Left lung (tissue), 4 donors: ENCODE measurements at regions not wholly inside any gene's neighbourhood (a gene's known extent, or its start where the extent isn't known, plus 50 kb on each side); places are given as distances from the start of the nearest gene placed in this dataset.
"Not testable (repeated sequence)": the region's sequence is repeated elsewhere in the genome, so short reads cannot be mapped to it uniquely, and the experiment has no call there.

Experiments
- ATAC-seq: fragments of 200-7000 bp; cut with Tn5 transposase; one replicate; pipeline ENCODE4 v1.9.1; 2020; ENCODE audit warnings: moderate library complexity
- DNase-seq, 4 donors: peaks; one replicate each; pipeline ENCODE4 v3.0.0-alpha.2; 2013 to 2020
- H3K27ac ChIP-seq, 2 donors: fragments of 200-600 bp; sonication (generic) in 1 of 2; one replicate each; pipeline versions ENCODE4 v1.5.0 to v1.8.0; 2020 to 2021
- H3K27me3 ChIP-seq, 2 donors: fragments of 200-600 bp; sonication (generic) in 1 of 2; one replicate each; pipeline versions ENCODE4 v1.5.0 to v1.8.0; 2020 to 2021
- H3K36me3 ChIP-seq, 2 donors: fragments of 200-600 bp; sonication (generic) in 1 of 2; one replicate each; pipeline versions ENCODE4 v1.5.0 to v1.8.0; 2020 to 2021
- H3K4me1 ChIP-seq, 2 donors: fragments of 200-600 bp; one replicate each; pipeline ENCODE4 v1.8.0; 2021
- H3K4me3 ChIP-seq, 2 donors: fragments of 200-600 bp; sonication (generic) in 1 of 2; one replicate each; pipeline versions ENCODE4 v1.5.0 to v1.8.0; 2020 to 2021; ENCODE audit warnings: mild to moderate bottlenecking in 1 of 2
- H3K9me3 ChIP-seq, 2 donors: fragments of 200-600 bp; sonication (generic) in 1 of 2; one replicate each; pipeline versions ENCODE4 v1.5.0 to v1.8.0; 2020 to 2021
- intact Hi-C, 2 donors: fragments of 100-400 bp; cut with DNase I; formaldehyde crosslinking; loops; one replicate each; pipeline versions ENCODE4 v1.11.2 to v1.14.2; 2022
- TF ChIP-seq, protein P1 (sequence below), 2 donors: fragments of 200-600 bp; sonication (generic) in 1 of 2; IDR thresholded peaks; one replicate each; pipeline versions ENCODE4 v1.5.0 to v1.8.0; 2021; ENCODE audit warnings: antibody characterized with exemption in 2 of 2
- donor health status: DM: no; HTN: yes; CAD: no.
- donor health status: DM: no; HTN: no; CAD: no.

DNA sequence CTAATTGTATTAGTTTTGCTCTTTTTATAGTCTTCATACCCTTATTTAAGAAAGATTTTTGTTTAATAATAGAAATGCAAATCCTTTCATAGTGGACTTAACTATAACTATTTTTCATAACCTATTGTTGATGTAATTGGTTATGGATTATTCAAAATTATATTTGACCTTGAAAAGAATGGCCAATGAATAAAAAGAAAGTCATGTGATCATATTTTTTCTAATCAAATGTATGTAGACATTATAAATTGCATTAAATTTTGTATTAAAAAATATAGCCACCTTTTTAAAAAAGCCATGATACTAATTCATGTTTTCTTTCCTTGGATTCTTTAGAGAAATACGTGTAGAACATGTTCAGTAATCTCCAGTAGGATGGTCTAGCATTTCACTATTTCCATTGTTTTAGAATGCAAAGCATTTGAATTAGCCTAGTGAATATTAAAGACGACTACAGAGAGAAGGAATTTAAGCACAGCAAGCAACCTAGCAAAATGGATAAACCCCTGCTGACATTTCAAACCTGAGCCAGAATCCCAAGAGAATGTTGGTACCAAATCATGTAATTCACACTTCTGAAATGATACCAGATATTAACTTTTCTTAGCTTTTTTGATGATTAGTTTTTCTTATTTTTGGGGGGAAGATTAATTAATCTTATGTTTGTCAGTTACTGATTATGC, 1297.4 kb upstream of the MIR17HG start:
- DNase-seq = no peak
- TF ChIP-seq, protein P1, sequence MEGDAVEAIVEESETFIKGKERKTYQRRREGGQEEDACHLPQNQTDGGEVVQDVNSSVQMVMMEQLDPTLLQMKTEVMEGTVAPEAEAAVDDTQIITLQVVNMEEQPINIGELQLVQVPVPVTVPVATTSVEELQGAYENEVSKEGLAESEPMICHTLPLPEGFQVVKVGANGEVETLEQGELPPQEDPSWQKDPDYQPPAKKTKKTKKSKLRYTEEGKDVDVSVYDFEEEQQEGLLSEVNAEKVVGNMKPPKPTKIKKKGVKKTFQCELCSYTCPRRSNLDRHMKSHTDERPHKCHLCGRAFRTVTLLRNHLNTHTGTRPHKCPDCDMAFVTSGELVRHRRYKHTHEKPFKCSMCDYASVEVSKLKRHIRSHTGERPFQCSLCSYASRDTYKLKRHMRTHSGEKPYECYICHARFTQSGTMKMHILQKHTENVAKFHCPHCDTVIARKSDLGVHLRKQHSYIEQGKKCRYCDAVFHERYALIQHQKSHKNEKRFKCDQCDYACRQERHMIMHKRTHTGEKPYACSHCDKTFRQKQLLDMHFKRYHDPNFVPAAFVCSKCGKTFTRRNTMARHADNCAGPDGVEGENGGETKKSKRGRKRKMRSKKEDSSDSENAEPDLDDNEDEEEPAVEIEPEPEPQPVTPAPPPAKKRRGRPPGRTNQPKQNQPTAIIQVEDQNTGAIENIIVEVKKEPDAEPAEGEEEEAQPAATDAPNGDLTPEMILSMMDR (IDR thresholded peaks at IDR 0.05) = no peak
- intact Hi-C loops = no loop called here

DNA sequence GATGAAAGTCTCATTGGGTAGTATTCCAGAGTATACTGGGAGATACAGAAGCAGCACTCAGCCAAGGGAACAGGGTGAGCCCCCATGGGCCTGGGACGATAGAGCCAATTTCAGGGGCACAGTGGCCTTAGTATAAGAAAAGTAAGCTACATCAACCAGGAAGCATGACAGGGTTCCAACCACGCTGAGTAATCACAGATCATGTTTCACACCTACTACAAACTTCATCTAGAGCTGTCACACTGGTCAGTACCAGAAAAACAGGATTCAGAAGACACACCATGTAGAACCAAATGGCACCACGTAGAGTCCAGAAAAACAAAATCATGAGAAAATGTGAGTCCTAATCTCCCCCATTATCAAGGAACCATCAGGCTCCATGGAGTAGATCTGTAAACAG, 1292.4 kb upstream of the MIR17HG start:
- Histone ChIP-seq H3K9me3 (no peaks in the 10 kb centered on the region), H3K4me3 (no peak overlapping the region), H3K27me3 (no peaks in the 10 kb centered on the region), H3K27ac (no peak overlapping the region), H3K4me1 (no peaks in the 10 kb centered on the region), H3K36me3 (no peaks in the 10 kb centered on the region)
- ATAC-seq = no peak
- intact Hi-C loops = no loop called here
- TF ChIP-seq, protein P1 (IDR thresholded peaks at IDR 0.05) = no peak
- peak in 1 of 4 donors; percentile 10 for DNase-seq

More for the DNA sequence above, 1297.4 kb upstream of the MIR17HG start:
- no peaks in the 10 kb centered on the region for H3K36me3 ChIP-seq
- no peak overlapping the region for H3K27ac ChIP-seq
- no peaks in the 10 kb centered on the region for H3K4me1 ChIP-seq
- no peak for ATAC-seq
- H3K9me3 ChIP-seq = peaks cover 0 to 12% of the 10 kb centered on the region in 2 donors
- no peaks in the 10 kb centered on the region for H3K27me3 ChIP-seq
- H3K4me3 ChIP-seq = no peak overlapping the region

DNA sequence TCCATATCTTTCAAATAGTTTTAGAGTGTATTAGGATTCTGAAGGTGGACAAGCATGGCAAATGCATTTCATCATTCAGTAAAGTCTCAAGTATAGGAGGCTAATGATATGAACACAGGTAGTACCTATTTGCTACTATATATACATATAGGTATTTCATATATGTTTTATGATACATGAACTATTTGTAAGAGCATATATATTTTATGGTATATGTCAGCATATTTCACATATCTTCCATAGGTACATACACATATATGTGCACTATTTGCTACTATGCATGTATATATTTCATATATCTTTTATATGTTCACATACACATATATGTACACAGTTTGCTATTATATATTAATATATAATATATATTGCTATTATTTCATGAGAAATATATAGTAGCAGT, 1291.7 kb upstream of the MIR17HG start:
- Histone ChIP-seq H3K27ac (no peak overlapping the region), H3K36me3 (no peaks in the 10 kb centered on the region), H3K27me3 (no peaks in the 10 kb centered on the region), H3K4me3 (no peak overlapping the region), H3K9me3 (no peaks in the 10 kb centered on the region), H3K4me1 (no peaks in the 10 kb centered on the region)
- intact Hi-C loops = no loop called here
- no peak for ATAC-seq
- TF ChIP-seq, protein P1 (IDR thresholded peaks at IDR 0.05) = no peak
- DNase-seq = no peak

DNA sequence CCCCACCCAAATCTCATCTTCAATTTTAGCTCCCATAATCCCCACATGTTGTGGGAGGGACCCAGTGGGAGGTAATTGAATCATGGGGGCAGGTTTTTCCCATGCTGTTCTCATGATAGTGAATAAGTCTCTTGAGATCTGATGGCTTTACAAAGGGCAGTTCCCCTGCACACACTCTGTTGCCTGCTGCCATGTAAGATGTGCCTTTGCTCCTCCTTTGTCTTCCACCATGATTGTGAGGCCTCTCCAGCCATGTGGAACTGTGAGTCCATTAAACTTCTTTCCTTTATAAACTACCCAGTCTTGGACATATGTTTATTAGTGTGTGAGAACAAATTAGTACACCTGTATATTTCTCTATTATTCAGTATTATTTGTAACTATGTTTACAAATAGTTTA, 1283.3 kb upstream of the MIR17HG start:
- H3K4me3 ChIP-seq, H3K27ac ChIP-seq, H3K4me1 ChIP-seq, H3K36me3 ChIP-seq, H3K27me3 ChIP-seq, intact Hi-C loops, ATAC-seq, DNase-seq, H3K9me3 ChIP-seq: not testable (repeated sequence)

DNA sequence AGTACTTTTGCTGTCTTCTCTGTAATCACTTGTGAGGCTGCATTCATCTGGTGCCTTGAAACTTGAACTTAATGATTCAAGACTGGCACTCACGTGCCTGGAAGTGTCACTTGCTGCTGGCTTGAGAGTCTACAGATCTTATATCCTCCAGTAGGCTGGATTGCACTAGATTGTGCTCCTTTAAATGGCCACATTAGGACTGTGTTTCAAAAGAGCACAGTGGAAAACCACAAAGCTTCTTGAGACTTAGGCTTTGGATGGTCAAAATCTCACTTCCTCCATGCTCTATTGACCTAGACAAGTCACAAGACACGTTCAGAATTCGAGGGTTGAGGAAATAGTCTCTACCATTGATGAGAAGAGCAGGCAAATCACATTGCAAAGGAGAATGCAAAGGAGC, 1278.8 kb upstream of the MIR17HG start:
- TF ChIP-seq, protein P1 (IDR thresholded peaks at IDR 0.05) = no peak
- DNase-seq = no peak
- Histone ChIP-seq H3K27ac (no peak overlapping the region), H3K27me3 (no peaks in the 10 kb centered on the region), H3K4me1 (no peaks in the 10 kb centered on the region), H3K36me3 (no peaks in the 10 kb centered on the region), H3K9me3 (peaks cover 0 to 9% of the 10 kb centered on the region in 2 donors), H3K4me3 (no peak overlapping the region)
- ATAC-seq = no peak
- intact Hi-C loops = no loop called here

DNA sequence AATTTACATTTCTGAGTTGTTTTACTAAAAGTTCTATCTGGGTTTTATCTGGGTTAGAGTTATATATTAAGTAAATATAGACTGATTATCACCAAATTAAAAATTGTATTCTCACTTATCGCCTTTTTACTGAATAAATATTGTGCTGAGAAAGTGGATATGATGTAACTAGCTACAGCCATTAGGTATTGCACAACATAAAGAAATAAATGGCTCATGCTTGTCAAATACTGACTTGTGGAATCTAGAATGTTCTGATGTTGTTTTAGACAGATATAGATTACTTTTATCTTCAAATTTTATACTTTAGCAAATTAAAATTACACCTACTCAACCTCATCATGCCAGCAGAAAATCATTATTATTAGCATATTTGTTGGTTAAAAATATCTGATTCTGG, 1277.1 kb upstream of the MIR17HG start:
- H3K9me3 ChIP-seq = peaks cover 0 to 4% of the 10 kb centered on the region in 2 donors
- no peak overlapping the region for H3K4me3 ChIP-seq
- TF ChIP-seq, protein P1 (IDR thresholded peaks at IDR 0.05) = no peak
- H3K27me3 ChIP-seq = no peaks in the 10 kb centered on the region
- H3K36me3 ChIP-seq = no peaks in the 10 kb centered on the region
- no peak overlapping the region for H3K27ac ChIP-seq
- ATAC-seq (no peak), DNase-seq (no peak)
- intact Hi-C loops = no loop called here
- H3K4me1 ChIP-seq = no peaks in the 10 kb centered on the region
